ENCODE measurements at regions not wholly inside any gene's neighbourhood (a gene's known extent, or its start where the extent isn't known, plus 50 kb on each side); places are given as distances from the start of the nearest gene placed in this dataset.

DNA sequence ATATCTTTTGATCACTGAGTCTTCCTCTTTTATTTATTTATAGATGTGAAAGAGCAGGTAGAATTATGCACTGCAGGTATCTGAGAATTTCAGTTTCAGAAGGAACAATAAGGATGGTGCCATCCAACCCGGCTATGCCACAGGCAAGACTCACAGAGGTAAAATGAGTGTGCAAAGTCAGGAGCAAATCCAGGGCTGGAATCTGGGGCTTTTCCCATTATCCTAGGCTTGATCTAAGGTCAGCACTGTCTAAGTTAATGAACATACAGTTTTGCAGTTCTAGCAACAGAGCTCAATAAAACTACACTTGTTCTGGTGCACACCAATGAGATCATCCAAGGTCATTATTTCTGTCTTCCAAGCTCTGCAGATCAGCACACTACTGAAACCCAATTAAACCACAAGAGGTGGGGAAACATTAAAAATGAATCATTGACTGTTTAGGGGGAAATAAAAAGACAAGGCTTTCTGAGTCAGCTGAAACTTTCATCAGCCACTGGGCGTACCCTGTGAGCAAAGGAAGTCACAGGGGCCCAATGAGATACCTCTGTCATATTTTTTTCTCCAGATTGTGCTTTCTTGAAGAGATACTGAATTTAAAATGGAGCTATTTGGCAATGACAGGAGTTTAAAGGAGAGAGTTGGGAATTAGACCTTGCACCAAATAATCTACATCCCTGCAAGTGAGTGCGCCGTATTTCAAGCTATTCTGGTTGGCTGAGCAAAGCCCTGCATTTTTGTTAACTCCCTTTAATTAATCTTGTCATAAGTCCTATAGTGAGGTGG is 662.2 kb upstream of the ZNF608 start:
- DNase-seq = no peak

DNA sequence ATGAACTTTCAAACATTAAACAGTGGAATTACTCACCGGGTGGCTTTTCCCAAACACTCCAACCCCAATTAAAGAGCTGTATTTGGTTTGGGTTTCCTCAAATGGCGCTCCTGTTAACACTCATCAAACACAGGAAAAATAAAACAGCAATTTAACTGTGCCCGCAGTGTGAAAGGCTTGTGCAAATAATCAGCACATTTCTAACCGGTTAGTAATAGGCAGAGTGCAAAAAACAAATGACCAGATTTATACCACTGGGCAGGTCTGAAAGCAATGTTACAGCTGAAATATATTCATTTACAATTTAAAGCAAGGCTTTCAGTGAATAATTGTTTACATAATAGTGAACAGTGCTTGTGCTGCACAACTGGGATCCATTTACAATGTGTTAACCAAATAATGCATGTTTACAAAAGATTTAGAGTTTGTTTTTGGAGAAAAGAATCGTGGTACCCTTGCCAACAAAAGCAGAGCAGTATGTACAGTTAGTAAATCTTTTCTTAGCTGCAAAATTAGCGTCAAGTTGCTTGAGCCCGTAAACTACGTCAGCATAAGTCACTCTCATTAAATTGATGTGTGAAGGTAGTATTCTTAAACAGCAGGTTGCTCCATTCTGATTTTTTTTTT is 662.9 kb upstream of the ZNF608 start:
- DNase-seq = no peak

DNA sequence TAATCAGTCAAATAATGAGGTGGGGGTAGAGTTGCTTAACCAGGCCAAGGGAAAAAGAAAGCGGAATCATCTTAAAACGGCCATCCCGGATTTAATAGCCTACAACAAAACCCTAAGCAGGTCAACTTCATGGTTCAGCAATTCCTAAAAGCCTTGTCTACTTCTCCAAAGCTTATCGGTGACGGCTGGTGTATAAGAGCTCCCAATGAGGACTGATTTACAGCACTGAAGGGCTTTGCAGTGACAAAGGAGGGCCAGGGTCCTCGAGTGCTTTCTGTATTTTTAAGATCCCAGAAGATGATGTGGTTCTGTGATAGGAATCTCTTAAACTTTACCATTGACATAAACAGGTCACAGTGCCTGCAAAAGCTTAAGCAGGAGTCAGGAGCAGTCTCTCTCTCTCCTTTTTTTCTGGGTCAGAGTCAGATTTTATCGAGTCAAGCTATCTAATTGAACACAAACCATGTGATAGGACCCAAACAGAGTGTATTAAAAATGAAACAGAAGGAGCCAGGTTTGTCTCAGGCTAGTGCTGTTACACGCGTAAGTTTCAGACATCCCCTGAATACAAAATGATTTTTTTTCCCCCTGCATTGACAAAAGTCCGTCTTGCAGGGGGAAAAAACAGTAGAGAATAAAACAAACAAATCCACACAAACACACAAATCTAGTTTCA is 663.6 kb upstream of the ZNF608 start:
- DNase-seq = no peak

DNA sequence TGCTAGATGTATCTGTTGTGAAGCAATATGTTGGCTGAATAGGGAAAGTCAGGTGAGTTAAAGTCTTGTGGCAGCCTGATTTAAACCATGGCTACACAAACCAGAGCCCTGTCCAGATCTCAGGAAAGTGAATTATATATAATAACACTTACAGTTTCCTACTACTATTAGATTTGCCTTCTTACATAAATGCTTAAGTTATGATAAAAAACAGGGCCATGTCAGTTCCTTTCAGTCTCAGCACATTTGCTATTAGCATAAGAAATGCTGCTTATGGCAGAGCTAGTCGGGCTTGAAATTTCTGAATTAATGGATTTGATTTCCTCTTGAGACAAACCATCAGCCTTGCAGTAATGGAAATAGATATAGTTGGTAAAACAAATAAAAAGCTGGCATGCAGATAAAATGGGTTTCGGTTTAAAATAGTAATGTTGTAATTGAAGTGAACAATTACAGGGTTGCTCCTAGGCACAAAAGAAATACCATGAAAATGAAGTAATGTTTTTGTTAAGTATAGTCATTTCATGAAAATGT is 664.2 kb upstream of the ZNF608 start:
- DNase-seq = no peak

DNA sequence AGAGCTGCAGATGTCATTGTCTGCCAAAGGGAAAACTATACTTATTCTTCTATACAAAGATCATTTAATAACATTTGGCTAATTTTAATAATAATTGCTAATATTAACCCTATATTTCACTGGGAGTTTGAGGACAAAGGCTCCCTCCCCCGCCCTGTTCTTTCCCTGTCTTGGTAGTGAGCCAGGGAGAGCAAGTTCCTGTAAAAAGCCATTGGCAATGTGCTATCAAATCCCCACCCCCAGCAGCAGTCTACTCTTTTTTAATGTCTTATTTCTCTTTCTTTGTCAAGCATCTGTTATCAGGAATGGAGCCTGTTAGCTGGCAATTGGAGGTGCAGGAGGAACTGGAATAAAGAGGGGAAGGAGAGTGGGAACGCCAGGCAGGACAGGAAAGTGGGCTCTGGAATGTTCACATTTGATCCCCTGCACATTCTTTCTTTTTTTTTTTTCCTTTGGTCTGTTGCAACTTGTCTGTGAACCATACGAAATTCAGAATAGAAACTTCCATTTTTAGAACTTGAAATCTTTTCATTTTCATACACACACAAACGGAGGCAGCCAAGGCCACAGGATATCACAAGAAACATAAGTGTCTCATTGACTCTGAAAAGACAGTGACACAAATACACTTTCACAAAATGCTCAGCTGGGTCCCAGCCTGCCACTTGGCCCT is 664.8 kb upstream of the ZNF608 start:
- DNase-seq = no peak

- no peak for DNase-seq
These were observed 665.5 kb upstream of the ZNF608 start for GRCh38 chr5:125411744-125412560.

GRCh38 chr5:125412561-125413495 is 666.4 kb upstream of the ZNF608 start:
- DNase-seq = no peak

GRCh38 chr5:125413496-125414274 is 667.2 kb upstream of the ZNF608 start:
- no peak for DNase-seq

- DNase-seq = no peak
These were observed 668.7 kb upstream of the ZNF608 start for GRCh38 chr5:125415126-125415525.

- no peak for DNase-seq
These were observed 669.6 kb upstream of the ZNF608 start for GRCh38 chr5:125416055-125416454.

DNA sequence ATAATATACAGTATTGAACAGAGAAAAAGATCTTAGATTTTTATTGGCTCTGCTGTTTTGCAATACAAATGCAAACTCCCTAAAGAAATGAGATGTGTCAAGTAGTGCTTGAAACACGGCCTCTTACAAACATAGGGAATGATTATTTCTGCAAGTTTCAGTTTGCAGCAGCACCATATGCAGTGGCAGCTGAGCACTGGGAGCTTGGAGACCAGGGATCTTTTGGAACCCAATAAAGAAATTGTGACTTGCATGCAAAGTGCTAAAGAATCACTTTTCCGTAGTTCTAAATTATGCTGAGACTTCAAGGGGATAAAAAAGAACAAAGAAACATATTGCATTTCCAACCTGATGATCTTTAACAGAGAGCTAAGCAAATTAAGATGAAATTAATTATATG is 674.6 kb upstream of the ZNF608 start:
- no peak for DNase-seq

- DNase-seq = no peak
These were observed 675.9 kb upstream of the ZNF608 start for GRCh38 chr5:125422342-125422741.

- no peak for DNase-seq
These were observed 678.1 kb upstream of the ZNF608 start for GRCh38 chr5:125424402-125425141.

DNA sequence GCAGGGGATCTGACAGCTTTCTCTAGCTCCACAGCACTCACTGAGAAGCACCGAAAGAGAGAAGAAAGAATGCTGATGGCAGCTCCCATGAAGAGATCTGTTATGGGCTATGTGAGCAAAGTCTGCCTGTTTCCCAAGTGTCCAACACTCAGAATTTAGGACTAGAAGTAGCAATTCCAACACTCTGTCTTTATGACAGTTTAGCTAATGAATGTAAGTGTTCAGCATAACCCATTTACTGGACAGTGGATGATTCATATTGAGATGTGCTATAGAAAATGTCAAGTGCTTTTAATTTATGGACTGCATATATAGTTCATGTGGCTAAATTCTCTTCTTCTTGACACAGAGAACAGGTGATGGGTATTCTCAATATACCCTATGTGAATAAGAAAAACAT is 683.1 kb upstream of the ZNF608 start:
- no peak for DNase-seq

- DNase-seq = no peak
These were observed 687.0 kb upstream of the ZNF608 start for GRCh38 chr5:125433457-125433856.

DNA sequence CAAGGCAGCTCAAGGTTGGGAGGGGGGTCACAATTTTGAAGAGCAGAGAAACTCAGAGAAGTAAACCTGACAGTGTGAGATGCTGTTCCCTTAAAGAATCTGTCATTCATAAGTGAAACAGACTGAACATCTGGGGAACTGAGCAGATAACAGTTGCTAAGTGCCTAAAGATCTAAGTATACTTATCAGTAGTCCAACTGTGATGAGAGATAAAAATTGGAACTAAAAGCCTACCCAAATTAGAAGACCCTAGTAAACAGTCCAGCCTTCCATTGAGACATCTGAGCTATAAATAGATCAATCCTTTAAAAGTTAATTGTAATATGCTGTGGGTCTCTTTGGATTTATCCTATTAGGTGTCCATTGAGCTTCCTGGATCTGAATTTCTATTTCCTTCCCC is 692.8 kb upstream of the ZNF608 start:
- DNase-seq = no peak

DNA sequence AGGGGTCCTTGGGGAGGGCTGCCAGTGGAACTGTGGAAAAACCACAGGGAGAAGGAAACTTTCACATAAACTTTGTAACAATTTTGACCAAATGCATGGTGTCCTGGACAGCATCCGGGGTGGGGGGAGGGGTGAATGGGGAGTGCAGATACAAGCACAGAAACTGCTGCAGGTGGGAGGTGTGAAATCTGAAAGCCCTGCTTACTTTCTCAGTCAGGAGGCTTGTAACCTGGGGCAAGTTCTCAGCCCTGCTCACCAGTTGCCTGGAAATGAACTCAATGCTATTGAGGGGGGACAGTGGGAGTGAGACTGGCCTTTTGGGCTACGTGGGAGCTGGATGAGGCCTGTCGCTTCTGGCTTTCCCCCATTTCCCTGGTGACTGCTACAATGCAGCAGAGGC is 694.5 kb upstream of the ZNF608 start:
- DNase-seq = no peak

- no peak for DNase-seq
These were observed 700.5 kb upstream of the ZNF608 start for GRCh38 chr5:125446986-125447385.

DNA sequence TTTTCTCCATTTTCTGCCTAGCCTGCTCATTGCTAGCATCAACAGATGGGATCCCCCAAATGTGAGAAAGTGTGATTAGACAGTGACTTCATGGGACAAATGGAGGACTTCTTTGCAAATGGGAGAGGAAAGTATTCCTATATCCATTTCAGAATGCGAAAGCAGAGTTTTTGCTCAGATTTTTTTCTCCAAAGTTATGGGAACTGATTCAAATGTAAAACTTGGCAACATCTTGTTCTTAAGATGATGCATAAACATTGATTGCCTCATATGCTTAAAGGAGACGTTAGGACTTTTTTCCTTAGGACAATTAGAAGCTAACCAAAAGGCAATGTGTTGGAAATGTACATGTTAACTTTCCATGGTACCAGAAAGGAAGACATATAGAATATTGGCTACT is 704.3 kb upstream of the ZNF608 start:
- DNase-seq = no peak

DNA sequence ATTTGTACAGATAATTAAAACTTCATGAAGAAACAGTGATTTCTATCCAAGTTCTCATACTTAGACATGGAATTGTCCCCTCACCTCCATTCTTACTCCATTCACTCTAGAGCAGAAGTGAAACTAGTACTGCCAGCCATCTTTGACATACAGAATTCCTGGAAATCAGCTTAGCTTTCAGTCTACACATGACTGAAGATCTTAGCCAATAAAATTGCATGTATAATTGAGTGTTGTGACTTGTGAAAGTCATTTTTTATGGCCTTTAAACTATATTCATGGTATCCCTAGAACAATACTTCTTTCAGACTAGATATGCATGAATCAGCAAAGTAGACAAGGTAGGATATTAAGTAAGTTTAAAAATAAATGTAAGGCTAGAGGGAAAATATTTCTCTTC is 705.2 kb upstream of the ZNF608 start:
- DNase-seq = no peak

Data from T-helper 9 cell (primary cell).